Fibroblast of pulmonary artery (primary cell): ENCODE measurements at regions not wholly inside any gene's neighbourhood (a gene's known extent, or its start where the extent isn't known, plus 50 kb on each side); places are given as distances from the start of the nearest gene placed in this dataset.

Experiments used
- DNase-seq: peaks from one replicate; pipeline ENCODE4 v3.0.0-alpha.2; 2010; ENCODE audit warnings: low read depth
- H3K4me3 ChIP-seq: replicated peaks from 2 replicates; pipeline ENCODE4 v1.5.1; 2011; ENCODE audit warnings: low read depth, mild to moderate bottlenecking, control low read depth, low read length, moderate library complexity
- CTCF ChIP-seq: IDR thresholded peaks from 2 replicates; pipeline ENCODE4 v1.5.1; 2011; ENCODE audit warnings: mild to moderate bottlenecking, control low read depth, low read length, inconsistent platforms; ENCODE audit errors: missing control alignments

- TF ChIP-seq CTCF: no peak
- no peak overlapping the region for H3K4me3 ChIP-seq
- peak; percentile 34 for DNase-seq
Observed at GRCh38 chr2:224195925-224196571, 157.0 kb upstream of the SERPINE2 start.

GRCh38 chr2:224194161-224194560, 155.1 kb upstream of the SERPINE2 start:
- no peak overlapping the region for H3K4me3 ChIP-seq
- DNase-seq: no peak
- no peak for TF ChIP-seq CTCF

GRCh38 chr2:224191465-224191864, 152.4 kb upstream of the SERPINE2 start:
- no peak for TF ChIP-seq CTCF
- no peak for DNase-seq

GRCh38 chr2:224190936-224191270, 151.8 kb upstream of the SERPINE2 start:
- TF ChIP-seq CTCF: no peak
- H3K4me3 ChIP-seq: no peak overlapping the region
- DNase-seq: peak; percentile 32

More at GRCh38 chr2:224191465-224191864, 152.4 kb upstream of the SERPINE2 start:
- H3K4me3 ChIP-seq: no peak overlapping the region

- TF ChIP-seq CTCF: no peak
- no peak for DNase-seq
- H3K4me3 ChIP-seq: no peak overlapping the region
Observed at GRCh38 chr2:224190234-224190935, 151.3 kb upstream of the SERPINE2 start.

- no peak for DNase-seq
- no peak for TF ChIP-seq CTCF
- H3K4me3 ChIP-seq: no peak overlapping the region
Observed at GRCh38 chr2:224187220-224187619, 148.1 kb upstream of the SERPINE2 start.
